GM19043 (cell line): ENCODE measurements at regions not wholly inside any gene's neighbourhood (a gene's known extent, or its start where the extent isn't known, plus 50 kb on each side); places are given as distances from the start of the nearest gene placed in this dataset.

ENCODE experiments used
- ATAC-seq: cut with Tn5 transposase; IDR thresholded peaks from one replicate; pipeline ENCODE4 v1.9.1; 2021; ENCODE audit warnings: low read depth; ENCODE audit not compliant: unreplicated experiment

DNA sequence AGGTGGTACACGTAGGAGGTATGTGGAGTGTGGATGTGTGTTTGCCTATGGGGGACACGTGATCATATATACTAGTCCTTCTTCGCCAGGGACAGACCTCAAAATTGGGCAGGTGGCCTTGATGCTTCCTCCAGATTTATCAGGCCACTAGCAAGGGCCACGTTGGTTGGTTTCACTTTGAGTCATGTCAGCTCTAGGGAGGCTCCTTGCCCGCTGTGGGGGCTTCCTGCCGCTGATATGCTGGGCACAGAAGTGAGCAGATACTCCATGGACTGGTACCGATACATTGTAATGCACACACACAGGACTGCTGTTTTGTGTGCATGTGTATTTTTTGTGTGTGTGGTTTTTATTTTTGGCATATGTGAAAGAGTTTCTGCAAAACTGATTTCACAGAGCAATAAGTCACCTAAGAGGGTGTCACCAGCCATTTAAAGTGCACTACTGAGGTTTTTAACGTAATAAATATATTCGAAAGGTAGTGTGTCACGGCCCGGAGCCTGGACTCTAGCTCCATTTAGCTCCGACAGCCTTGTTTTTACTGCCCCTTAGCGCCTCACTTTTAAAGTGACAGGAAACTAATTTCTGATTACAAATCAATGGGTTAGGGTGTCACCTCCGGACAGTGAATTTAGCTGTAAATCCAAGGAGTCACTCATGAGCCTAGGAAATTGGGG lies 605.5 kb upstream of the SALL1 start:
- no peak for ATAC-seq

DNA sequence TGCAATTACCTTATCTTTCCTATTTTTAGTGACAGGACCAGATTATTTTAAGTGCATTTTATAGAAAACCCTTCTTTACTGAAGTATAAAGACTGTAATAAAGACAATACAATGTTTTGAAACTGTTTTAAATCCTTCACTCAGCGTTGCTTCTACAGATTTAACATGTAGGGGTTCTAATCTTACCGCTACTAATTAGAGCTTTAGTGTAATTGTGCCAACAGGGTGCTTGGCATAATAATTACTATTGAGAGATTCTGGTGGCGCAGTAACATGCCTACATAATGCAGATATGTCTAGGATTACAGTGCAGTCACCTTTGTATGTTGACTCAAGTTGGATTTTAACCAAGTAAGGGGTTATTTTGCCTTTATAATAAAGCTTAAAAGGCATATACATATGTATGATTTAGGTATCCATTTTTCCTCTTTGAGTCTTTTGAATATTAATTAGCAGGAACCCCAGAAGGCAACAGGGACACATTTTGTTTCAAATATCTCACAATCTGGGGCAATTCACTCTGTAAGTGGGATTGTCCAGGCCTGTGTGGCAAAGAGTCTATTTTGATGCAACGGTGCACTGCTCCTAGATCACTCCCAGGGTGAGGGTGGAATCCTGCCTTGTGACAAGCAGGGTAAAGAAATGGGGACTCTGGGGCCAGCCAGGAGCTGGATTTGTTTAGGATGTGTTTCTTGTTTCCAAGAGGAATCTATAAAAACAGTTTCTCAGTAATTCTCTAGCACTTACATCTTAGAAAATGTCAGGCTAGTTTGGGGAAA lies 604.7 kb upstream of the SALL1 start:
- ATAC-seq, result no peak

DNA sequence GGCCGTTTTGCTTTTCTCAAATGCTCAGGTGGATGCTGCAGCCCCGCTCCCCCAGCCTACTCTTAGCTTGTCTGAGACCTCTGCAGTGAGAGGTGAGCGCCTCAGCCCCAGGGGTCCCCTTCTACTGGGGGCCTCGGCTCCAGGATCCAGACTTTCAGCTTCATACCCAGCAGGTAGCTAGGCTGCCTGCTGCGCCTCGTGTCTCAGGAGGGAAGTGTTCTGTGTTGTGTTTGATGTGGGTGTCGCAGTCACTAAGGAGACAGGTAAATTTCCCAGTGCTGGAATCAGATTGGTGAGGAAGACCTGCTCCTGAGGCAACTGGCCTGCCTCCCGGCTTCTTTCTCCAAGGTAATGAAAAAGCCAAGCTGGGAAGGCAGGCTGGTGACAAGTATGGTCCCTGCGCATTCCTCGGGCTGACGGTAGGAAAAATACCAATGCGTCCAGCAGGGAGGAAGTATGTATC lies 604.0 kb upstream of the SALL1 start:
- no peak for ATAC-seq

DNA sequence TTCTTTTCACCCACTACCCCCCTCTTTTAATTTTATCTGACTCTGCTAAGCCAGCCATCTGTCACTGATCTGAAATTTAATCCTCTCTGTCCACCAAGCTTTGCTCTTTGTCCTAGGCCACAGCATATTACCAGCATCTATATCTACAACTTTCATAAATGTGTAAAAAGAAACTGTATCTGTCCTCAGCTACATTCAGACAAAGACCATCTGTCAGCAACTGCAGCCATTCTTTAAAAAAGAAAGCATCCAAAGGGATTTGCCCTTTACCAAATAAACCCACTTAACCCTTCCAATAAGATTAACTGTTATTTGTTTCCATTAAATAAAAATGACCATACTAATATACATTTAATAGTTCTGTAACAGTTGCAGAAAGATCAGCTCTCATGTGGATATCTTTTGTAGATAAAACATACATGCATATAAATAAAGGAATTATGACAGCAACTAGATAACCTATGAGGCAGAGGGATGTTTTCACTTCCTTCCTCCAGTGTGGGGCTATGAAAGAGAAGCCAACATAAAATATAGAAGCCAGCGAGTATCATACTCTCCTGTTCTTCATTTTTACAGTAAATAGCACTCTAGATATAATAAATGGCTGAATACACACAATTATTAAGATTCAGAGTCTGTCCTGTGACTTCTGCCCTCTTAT lies 602.5 kb upstream of the SALL1 start:
- no peak for ATAC-seq

DNA sequence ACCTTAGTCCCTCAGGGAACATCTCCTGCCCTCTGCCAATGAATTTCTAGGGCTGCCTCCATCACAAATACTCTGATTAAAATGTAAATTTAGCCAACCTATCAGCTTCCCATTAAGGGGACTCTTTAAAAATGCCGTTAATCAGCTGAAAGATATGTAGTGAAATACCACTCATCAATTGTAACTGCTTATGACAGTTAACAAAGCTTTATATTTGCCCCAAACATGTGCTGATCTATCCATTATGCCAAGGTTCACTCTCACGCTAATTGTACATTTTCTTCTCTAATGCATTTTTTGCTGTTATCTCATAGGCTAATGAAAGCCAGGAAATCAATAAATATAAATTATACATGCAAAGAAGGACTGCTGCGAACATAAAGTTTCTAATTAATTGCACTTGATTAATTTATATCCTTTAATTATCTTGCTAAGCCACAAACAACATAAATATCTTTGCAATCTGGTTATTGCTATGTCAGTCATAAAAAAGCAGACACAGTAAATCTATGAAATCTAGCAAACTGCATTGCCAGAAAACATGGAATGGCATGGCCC lies 601.4 kb upstream of the SALL1 start:
- ATAC-seq, result no peak

DNA sequence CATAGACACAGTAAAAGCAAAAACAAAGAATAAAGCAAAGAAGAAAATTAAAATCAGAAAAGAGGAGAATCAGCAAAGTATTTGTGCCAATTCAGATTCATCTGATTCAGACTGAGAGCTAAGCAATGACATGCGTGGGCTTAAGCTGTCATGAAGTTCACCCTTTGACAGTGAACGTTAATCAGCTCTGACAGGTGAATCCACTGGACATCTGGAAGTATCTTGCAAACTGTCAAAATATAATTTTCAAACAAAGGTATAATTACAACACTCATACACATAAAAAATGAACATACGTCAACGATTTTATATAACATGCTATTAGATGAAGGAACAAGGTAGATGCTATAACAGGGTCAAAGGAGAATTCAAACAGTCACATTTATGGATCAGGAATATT lies 596.3 kb upstream of the SALL1 start:
- ATAC-seq, result no peak

DNA sequence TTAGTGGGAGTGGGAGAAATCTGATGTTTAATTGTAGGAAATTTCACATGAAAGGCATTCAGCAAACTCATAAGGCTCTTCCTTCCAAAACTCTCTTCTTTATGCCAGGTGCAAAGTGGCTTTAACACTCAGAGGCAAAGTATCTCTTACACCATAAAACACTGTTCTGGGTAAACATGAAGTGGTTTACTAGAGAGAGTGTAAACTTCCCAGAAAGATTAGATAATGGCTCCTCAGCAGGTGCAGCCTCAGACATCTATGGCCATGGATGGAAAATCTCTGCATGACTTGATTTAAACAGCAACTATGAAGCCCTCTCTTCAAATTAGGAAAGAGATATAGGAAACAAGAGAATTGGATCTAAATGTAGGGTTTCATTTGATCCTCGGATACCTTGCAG lies 583.1 kb upstream of the SALL1 start:
- ATAC-seq, result no peak

DNA sequence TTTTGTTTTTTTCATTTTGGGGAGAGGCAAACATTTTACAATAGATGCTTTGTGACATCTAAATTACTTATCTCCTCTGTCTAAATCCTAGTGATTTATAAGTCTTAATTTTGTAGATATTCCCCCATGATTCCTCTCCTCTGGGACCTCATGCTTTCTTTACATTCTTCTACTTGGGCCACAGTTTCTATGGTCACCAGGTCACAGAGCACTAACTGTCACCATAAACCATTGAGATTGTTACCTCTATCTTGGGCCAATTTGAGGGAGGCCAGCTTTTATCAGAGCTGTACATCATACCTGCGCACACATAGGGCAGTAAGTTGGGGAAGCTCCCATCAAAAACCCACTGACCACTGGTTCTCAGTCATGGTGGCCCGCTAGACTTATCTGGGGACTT lies 582.1 kb upstream of the SALL1 start:
- ATAC-seq, result no peak

DNA sequence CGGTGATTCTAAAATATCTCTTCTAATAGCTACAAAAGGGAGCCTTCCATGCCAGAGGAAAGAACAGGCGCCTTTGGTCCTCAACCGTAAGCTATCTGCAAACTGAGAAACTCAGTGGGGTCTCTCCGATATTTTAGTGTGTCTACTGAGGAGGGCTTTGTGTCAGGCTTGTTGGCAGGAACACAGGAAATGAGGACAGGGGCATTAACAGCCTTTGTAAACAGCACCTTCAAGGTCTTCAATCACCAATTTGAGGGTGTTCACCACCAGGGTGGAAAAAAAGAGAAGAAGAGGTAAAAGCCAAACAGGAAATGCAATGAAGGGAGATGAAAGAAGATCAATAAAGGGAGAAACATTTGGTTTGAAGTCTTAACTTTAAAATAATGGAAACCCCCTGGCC lies 580.1 kb upstream of the SALL1 start:
- ATAC-seq, result no peak

DNA sequence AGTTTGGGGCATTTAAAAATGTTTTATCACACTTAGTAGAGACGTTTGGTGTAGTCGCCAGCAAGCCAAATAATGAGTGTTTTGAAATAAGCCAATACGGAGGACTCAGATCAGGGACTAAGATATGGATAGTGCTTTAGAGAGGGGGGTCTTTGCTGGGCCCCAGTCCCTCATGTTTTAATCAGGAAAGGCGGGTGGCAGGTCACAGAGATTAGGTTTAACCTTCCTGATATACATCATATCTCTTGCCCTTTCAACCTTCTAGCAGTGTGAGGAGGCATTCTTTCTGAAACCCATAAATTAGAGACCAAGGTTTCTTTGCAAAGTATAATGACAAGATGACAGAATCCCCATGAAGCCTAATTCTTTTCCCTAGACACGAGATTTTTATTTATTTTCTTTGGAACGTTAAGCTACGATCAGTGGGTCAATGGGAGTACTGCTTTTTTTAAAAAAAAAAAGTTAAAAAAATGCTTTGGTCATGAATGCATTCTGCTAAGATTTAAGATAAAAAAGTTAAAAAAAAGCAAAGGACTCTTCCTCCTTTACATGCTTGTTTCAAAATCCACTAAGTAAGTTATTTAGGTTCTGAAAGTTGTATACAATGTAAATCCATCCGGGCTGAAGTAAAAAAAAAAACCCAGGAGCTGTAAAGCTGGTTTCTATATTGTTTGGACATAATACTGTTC lies 572.1 kb upstream of the SALL1 start:
- ATAC-seq, result no peak

DNA sequence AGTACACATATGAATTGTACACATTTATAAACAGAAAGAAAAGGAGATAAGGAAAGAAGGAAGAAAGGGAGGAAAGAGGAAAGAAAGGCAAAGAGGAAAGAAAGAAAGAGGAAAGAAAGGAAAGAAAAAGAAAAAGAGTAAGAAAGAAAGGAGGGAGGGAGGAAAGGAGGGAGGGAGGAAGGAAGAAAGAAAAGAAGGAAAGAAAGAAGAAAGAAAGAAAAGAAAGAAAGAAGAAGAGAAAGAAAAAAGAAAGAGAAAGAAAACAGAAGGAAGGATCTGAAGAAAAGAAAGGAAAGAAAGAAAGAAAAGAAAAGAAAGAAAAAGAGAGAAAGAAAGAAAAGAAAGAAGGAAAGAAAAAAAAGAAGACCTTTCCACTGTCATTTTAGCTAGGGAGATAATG lies 571.4 kb upstream of the SALL1 start:
- no peak for ATAC-seq

DNA sequence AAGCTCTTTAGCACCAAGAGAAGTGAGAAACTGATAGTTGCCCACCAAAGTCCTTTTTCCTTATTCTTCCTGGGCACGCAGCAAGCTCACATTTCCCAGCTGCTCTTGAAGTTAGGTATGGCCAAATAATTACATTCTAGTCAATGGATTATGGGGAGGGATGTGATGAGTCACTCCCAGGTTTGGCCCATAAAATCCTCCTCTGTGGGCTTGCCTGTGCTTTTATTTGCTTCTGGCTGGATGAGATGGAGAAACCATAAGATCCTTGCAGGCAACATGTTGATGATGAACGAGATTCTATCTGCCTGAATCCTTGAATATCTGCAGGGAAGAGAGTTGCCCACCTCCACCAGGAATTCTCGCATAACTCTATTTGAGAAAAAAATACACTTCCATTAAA lies 568.3 kb upstream of the SALL1 start:
- ATAC-seq, result no peak

DNA sequence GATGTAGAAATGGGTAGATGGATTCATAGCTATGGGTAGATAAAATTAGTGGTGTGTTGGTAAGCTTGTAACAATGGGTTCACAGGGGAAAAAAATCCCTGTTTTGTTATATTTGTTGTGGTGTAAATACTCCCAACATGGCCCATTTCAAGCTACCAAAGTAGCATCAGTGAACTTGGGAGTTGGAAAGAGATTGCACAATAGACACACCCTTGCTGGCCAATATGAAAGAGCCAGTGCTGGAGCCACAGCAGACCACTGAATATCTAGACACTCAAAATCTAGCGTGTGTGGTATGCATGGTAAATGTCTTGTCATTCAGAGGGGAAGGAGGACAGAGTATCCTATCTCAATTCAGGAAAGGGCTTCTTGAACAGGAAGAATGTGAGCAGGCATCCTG lies 565.1 kb upstream of the SALL1 start:
- ATAC-seq, result no peak

DNA sequence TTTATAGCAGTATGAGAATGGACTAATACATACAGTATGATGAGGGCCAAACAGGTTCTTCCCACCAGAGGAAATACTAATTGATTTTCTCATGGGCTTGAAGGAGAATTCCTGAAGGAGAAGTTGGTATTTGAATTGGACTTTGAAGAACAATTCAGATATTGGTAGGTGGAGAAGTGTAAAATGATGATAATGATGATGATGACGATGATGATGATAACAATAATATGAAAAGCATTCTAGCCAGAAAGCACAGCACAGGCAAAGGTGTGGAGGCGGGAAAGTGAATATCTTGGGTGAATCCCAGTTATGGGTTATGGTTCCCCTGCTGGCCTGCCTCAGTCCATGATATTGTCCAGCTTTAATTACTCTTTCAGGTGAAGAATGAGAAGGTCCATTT lies 562.4 kb upstream of the SALL1 start:
- no peak for ATAC-seq

DNA sequence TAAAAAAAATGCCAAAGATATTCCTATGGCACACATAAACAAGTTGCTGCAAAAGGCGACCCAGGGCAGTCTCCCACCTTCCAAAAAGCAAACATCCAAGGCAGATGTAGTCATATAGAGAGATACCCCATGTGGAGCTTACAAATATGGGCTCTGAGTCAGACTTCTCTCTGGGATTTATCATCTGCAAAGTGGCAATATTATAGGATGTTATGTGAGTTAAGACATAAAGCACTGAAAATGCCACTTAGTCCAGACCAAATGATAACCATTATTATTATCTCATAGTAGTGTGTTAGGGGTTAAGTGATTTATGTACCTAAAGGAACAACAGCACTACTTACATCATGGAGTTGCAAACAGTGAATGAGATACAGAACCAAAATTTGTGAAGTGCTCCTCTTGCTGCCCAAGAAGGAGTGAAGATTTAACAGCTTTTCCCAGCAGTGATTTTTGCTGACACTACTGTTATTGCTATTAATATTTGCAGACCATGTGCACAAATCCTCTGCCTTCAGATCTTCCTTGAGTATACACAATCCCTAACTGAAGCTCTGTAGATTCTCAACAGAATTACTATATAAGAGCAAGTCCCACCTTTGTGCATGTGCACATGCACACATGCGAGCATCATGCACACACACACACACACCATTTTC lies 560.0 kb upstream of the SALL1 start:
- no peak for ATAC-seq

DNA sequence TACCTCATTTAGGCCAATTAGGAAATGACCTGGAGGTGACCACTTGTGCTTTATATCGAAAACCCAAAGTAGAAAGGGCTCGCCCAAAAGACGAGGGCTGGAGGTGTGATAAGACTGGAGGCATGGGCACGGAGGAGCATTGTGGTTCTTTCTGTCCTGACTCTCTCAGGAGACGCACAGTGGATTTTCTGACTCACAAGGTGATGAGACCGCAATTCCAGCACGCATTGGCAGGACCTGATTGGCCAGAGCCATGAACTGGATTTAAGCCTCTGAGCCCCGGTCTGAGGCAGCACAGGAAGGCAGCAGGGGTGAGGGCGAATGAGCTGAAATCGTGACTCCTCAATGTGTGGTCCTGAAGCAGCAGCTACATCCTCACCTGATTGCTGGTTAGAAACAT lies 559.1 kb upstream of the SALL1 start:
- no peak for ATAC-seq

DNA sequence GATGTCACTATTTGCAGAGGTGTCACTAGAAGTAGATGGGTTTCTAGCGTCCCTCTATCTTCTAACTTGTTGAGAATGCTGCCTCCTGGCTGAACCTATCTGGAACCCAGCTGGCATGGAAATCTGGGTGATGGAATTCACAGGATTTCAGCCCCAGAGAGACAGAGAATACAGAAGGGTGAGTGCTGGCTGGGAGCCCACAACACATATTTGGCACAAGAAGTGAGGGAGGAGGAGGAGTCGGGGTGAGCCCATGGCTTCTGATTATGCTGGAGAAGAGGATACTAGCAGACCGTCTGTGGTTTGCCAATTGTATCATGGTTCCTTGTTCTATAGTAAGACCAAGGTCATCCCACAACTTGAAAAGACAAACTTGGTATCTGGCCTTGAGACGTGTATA lies 557.8 kb upstream of the SALL1 start:
- no peak for ATAC-seq

DNA sequence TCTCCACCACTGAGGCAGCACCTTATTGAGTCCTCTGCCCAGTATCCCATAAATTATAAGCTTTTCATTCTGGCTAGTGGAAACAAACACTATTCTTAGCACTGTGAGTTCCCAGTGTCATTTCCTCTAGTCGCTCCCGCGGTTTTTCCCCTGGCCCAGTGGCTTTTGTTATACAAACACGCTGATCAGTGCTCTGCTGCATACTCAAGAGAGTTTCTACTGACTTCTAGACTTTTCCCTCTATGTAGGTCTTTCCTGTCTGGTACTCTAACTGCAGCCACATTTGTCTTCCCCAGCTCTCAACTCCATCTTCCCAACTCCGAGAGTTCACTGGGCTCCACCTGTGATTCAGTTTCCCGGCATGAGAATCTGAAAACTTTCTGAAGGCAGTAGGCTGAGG lies 556.6 kb upstream of the SALL1 start:
- ATAC-seq, result no peak

DNA sequence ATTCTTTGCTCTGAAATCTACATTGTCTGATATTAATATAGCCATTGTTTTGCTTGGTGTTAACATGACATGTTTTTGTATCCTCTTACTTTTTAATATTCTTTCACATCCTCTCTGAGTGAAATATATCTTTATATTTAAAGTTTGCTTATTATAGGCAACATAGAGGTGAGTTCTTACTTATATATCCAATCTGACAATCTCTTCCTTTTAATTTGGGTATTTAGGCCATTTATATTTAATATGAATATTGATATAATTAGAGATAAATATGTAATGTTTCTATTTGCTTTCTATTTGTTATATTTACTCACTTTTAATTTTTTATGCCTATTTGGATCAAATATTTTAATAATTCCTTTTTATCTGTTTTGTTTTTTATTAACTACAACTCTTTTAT lies 554.1 kb upstream of the SALL1 start:
- ATAC-seq, result no peak

DNA sequence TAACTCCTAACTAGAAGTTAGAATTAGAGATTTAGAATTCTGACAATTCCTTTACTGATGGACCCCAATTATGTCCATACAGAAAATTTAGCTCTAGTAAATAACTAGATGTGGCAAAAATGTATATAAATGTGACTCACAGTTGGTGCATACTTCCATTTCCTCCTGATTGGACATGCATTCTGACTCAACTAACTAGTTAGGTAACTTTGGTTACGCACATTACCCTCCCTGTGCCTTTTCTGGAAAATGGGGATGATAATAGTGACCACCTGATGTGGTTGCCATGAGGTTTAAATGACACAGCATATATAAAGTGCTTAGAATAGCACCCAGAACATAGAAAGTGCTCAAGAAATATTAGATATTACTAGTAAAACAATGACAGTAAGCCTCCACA lies 550.0 kb upstream of the SALL1 start:
- no peak for ATAC-seq
